ENCODE measurements at regions not wholly inside any gene's neighbourhood (a gene's known extent, or its start where the extent isn't known, plus 50 kb on each side); places are given as distances from the start of the nearest gene placed in this dataset.

GRCh38 chr16:26524281-26524680, 542.4 kb upstream of the C16orf82 start:
- TF ChIP-seq, protein P1, sequence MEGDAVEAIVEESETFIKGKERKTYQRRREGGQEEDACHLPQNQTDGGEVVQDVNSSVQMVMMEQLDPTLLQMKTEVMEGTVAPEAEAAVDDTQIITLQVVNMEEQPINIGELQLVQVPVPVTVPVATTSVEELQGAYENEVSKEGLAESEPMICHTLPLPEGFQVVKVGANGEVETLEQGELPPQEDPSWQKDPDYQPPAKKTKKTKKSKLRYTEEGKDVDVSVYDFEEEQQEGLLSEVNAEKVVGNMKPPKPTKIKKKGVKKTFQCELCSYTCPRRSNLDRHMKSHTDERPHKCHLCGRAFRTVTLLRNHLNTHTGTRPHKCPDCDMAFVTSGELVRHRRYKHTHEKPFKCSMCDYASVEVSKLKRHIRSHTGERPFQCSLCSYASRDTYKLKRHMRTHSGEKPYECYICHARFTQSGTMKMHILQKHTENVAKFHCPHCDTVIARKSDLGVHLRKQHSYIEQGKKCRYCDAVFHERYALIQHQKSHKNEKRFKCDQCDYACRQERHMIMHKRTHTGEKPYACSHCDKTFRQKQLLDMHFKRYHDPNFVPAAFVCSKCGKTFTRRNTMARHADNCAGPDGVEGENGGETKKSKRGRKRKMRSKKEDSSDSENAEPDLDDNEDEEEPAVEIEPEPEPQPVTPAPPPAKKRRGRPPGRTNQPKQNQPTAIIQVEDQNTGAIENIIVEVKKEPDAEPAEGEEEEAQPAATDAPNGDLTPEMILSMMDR (IDR thresholded peaks at IDR 0.05): no peak
- TF ChIP-seq POLR2A (IDR thresholded peaks at IDR 0.05): no peak
